GM18505 (cell line): ENCODE measurements at regions not wholly inside any gene's neighbourhood (a gene's known extent, or its start where the extent isn't known, plus 50 kb on each side); places are given as distances from the start of the nearest gene placed in this dataset.

Experiments used
- ATAC-seq: cut with Tn5 transposase; IDR thresholded peaks from one replicate; pipeline ENCODE4 v1.9.1; 2021; ENCODE audit not compliant: unreplicated experiment
- POLR2A ChIP-seq: IDR thresholded peaks from 4 replicates; pipeline ENCODE4 v1.6.1; 2011; ENCODE audit warnings: borderline replicate concordance; ENCODE audit not compliant: insufficient read depth, insufficient read length; ENCODE audit errors: extremely low read depth

DNA sequence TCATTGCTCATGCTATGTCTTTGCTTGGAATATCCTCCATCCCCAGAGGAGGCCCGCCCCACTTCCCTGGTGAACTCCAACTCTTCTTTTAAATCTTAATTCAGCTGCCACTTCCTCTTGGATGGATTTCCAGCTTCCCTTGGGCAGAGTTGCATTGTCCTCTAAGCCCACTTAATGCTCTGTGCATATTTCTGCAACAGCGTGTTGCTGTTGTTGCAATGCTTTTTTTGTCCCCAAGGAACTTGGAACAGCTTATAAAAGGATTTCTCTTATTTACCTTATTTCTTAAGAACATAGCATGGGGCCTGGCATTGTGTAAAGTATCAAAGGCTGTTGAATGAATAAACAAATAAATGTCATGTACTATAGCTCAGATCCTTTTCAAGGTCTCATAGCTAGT lies 507.4 kb downstream of the METTL15 start:
- no peak for TF ChIP-seq POLR2A
- no peak for ATAC-seq

- ATAC-seq, result no peak
- TF ChIP-seq POLR2A, result no peak
These were observed 498.7 kb downstream of the METTL15 start for GRCh38 chr11:28606930-28607329.

- no peak for ATAC-seq
- TF ChIP-seq POLR2A, result no peak
These were observed 491.5 kb downstream of the METTL15 start for GRCh38 chr11:28599656-28600055.

DNA sequence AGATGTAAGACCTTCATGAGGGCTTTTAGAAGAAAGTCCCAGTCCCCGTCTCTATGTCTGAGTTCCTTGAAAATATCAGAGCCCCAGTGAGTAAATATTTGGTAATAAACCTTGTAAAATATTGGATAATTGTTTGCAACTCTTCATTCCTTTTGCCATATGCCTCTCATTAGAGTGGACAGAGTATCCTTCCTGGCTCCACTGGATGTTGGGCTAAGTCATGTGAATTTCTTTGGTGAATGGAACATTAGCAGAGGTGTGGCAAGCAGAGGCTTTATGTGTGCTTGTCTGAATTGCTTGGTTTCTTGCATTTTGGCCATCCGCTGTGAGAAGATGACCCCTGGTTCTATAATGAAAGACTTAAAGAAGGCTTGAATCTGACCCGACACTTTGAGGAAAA lies 490.3 kb downstream of the METTL15 start:
- TF ChIP-seq POLR2A, result no peak
- no peak for ATAC-seq

DNA sequence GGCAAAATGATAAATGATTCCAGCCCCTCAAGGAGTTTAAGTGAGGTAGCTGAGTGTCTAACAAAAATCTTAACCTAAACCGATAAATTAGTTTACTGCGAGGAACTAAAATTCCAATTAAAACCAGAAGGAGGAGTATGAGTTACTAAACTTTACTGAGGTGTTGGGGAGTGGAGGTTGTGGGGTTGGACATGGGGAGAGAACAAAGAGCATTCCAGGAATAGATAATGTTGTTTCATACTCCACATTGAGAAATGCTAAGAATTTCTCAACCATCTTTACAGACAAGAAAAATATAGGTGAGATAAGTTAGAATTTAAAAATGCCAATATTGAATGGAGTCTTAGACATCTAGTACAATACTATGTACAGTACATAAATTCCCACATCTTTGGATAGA lies 488.6 kb downstream of the METTL15 start:
- no peak for ATAC-seq
- TF ChIP-seq POLR2A, result no peak

DNA sequence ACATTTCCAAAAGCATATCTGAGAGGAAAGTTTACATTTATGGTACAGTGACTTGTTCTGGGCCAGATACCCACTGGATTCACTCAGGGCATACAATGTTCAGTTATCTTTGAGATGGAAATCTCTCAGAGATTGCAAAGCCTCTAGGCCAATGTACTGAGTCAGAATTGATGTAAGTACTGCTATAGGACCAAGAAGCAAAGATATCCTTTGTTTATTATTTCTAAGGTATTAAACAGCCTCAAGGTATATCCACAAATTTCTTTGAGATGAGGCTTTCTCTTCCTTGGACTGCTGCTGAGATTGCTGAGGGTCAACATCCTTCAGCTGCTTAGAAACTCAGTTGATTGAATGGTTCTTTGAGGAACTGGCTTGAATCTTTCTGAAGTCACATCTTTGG lies 484.0 kb downstream of the METTL15 start:
- TF ChIP-seq POLR2A, result no peak
- ATAC-seq, result no peak

DNA sequence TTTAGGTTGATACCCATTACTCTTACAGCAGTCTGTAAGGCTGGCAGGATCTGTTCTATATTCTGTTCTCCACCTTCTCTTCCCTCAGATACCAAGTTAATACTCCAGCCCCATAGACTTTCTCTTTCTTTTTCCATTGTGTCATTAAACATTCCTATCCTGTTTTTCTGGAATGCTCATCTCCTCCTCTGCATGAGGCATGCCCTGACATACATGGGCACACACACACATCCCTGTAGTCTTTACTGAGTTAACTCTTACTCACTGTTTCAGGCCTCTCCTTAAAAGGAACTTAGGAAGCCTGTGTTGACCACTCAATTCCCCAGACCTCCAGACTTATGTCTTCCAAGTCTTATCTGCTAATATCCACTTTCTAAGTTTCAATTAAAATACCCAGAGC lies 476.8 kb downstream of the METTL15 start:
- no peak for ATAC-seq
- TF ChIP-seq POLR2A, result no peak

DNA sequence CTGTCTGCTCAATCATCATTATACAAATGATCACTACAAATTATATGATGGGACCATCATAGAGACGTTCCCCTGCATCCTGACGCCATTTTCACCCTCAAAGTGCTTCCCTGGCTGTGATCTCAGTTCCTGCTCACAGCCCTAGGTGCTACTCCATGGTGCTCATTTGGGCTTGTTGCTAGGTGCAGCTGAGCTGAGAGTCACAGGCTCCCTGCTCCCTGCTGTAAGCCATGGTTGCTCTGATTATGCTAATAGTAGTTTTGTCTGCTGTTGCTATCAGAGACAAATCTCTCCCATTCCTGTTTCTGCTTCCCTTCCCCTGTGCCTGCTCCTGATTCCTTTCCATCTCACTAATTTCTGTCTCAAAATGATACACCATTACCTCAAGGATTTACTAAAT lies 474.3 kb downstream of the METTL15 start:
- TF ChIP-seq POLR2A, result no peak
- no peak for ATAC-seq

DNA sequence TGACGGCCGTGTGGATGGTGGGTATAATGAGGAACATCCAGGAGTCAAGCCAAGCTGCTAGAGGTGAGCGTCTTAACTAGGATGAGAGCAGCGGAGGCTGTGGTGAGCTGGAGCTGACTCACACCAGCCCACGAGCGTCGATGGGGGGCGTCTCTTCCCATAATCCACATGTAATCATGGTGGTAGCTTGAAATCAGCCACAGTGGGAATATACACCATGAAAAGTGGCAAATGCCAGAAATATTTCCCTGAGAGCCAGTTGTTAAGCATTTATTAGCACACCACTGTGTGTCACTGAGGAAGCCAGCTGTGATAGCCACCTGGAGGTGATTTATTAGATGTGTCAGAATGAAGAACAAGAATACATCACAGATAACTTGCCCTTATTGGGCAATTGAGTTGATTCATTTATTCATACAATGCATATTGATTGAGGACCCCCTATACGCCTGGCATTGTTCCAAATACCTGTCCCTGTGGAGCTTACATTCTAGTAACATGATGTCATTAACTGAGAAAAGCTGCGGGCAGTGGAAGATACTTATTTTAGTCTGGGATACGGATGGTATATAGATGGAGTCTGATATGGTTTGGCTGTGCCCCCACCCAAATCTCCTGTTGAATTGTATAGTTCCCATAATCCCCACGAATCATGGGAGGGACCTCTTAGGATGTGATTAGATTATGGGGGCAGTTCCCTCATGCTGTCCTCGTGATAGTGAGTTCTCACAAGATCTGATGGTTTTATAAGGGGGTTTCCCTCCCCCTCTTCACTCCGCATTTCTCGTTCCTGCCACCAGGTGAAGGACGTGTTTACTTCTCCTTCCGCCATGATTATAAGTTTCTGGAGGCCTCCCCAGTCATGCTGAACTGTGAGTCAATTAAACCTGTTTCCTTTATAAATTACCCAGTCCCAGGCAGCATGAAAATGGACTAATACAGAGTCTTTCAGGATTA lies 473.4 kb downstream of the METTL15 start:
- ATAC-seq, result no peak
- TF ChIP-seq POLR2A, result no peak

- ATAC-seq, result no peak
- no peak for TF ChIP-seq POLR2A
These were observed 463.2 kb downstream of the METTL15 start for GRCh38 chr11:28571371-28571770.

GRCh38 chr11:28569106-28569505 lies 460.9 kb downstream of the METTL15 start:
- ATAC-seq, result no peak
- no peak for TF ChIP-seq POLR2A

- ATAC-seq, result no peak
- TF ChIP-seq POLR2A, result no peak
These were observed 458.3 kb downstream of the METTL15 start for GRCh38 chr11:28566339-28567089.

DNA sequence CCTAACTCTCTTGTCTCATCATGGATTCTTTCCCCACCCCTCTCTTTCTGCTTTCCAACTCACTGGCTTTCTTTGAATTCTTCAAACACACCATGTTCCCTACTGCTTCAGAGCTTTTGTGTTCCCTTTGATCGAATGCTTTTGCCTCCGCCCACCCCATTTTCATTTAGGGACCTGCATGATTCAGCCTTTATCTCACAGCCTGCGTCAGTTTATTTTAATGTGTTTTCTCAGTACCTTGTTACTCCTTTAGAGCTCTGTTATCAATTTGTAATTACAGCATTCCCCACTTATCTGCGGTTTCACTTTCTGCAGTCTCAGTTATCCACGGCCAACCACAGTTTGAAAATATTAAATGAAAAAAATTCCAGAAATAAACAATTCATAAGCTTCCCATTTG lies 451.3 kb downstream of the METTL15 start:
- no peak for ATAC-seq
- TF ChIP-seq POLR2A, result no peak

GRCh38 chr11:28547321-28547741 lies 439.1 kb downstream of the METTL15 start:
- TF ChIP-seq POLR2A, result no peak
- no peak for ATAC-seq
